Left ventricle myocardium inferior (tissue), 1 donor: ENCODE measurements at regions not wholly inside any gene's neighbourhood (a gene's known extent, or its start where the extent isn't known, plus 50 kb on each side); places are given as distances from the start of the nearest gene placed in this dataset.

ENCODE experiments used
- DNase-seq: peaks from one replicate; pipeline ENCODE4 v3.0.0-alpha.2; 2020
- H3K27ac ChIP-seq: fragments of 200-600 bp; replicated peaks from 2 replicates; pipeline ENCODE4 v1.8.0; 2021
- H3K27me3 ChIP-seq: fragments of 200-600 bp; 2 replicates; pipeline ENCODE4 v1.8.0; 2021; ENCODE audit warnings: low read depth
- H3K36me3 ChIP-seq: fragments of 200-600 bp; 2 replicates; pipeline ENCODE4 v1.8.0; 2021
- H3K4me1 ChIP-seq: fragments of 200-600 bp; 2 replicates; pipeline ENCODE4 v1.8.0; 2021
- H3K4me3 ChIP-seq: fragments of 200-600 bp; 2 replicates; pipeline ENCODE4 v1.8.0; 2021; ENCODE audit warnings: mild to moderate bottlenecking, moderate library complexity
- H3K9me3 ChIP-seq: fragments of 200-600 bp; replicated peaks from 2 replicates; pipeline ENCODE4 v1.8.0; 2021
- CTCF ChIP-seq: fragments of 200-600 bp; IDR thresholded peaks from 2 replicates; pipeline ENCODE4 v1.8.0; 2021; ENCODE audit warnings: antibody characterized with exemption, mild to moderate bottlenecking, borderline replicate concordance
- intact Hi-C: fragments of 100-400 bp; cut with micrococcal nuclease; formaldehyde crosslinking; loops from one replicate; pipeline ENCODE4 v1.11.0; 2022
- donor health status: DM: no; HTN: yes; CAD: no; lungs with severe emphysema.

DNA sequence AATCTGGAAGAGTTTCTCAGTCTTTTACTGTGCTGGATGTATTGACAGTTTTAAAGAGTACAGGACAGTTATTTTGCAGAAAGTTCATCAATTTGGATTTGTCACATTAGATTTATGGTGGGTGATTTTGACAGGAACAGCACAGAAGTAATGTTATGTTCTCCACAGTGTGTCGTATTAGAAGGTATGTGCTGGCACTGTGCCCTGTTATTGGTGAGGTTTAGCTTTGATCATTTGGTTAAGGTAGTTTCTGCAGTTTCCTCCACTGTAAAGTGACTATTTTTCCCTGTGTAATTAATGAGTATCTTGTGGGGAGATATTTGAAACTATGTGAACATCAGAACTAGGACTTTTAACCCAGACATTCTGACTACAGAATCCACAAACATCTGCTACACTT is 308.5 kb upstream of the TBX3 start:
- intact Hi-C loops: no loop called here
- no peak for TF ChIP-seq CTCF
- Histone ChIP-seq H3K4me3 (no peak overlapping the region), H3K36me3 (no peaks in the 10 kb centered on the region), H3K27ac (no peak overlapping the region), H3K9me3 (peaks cover 9% of the 10 kb centered on the region), H3K4me1 (no peaks in the 10 kb centered on the region), H3K27me3 (peaks cover 10% of the 10 kb centered on the region)
- no peak for DNase-seq

- Histone ChIP-seq H3K4me3 (no peak overlapping the region), H3K27me3 (peaks cover 10% of the 10 kb centered on the region), H3K36me3 (no peaks in the 10 kb centered on the region), H3K9me3 (peaks cover 1% of the 10 kb centered on the region), H3K27ac (no peak overlapping the region), H3K4me1 (no peaks in the 10 kb centered on the region)
- no peak for TF ChIP-seq CTCF
- intact Hi-C loops: no loop called here
- no peak for DNase-seq
Measured at GRCh38 chr12:114990381-114990780, 306.4 kb upstream of the TBX3 start.

DNA sequence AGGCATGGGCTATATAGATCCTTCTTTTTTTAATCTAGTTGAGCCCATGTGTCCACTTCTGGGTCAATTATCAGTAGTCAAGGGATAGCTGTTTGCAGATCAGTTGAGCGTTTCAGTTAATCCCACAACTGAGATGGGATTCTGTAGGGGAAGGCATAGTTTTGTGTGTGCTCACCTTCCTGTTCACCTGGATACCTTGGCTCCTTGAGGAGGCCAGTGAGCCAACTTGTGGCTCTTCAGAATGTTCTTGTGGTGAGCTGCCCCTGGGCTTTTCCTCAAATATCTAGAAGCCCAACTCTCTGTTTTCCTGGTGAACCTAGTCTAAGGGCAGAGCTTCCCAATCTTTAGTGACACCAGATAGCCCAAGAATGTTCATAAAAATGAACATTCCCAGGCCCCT is 302.9 kb upstream of the TBX3 start:
- H3K27ac ChIP-seq: no peak overlapping the region
- peaks cover 10% of the 10 kb centered on the region for H3K27me3 ChIP-seq
- H3K4me1 ChIP-seq: no peaks in the 10 kb centered on the region
- DNase-seq: no peak
- peaks cover 8% of the 10 kb centered on the region for H3K9me3 ChIP-seq
- intact Hi-C loops: no loop called here
- no peaks in the 10 kb centered on the region for H3K36me3 ChIP-seq
- no peak overlapping the region for H3K4me3 ChIP-seq
- no peak for TF ChIP-seq CTCF

- intact Hi-C loops: no loop called here
- no peaks in the 10 kb centered on the region for H3K4me1 ChIP-seq
- H3K36me3 ChIP-seq: no peaks in the 10 kb centered on the region
- H3K27me3 ChIP-seq: peaks cover 10% of the 10 kb centered on the region
- DNase-seq: no peak
- no peak overlapping the region for H3K4me3 ChIP-seq
- H3K27ac ChIP-seq: no peak overlapping the region
- no peak for TF ChIP-seq CTCF
- H3K9me3 ChIP-seq: peaks cover 8% of the 10 kb centered on the region
Measured at GRCh38 chr12:114986178-114986714, 302.3 kb upstream of the TBX3 start.

DNA sequence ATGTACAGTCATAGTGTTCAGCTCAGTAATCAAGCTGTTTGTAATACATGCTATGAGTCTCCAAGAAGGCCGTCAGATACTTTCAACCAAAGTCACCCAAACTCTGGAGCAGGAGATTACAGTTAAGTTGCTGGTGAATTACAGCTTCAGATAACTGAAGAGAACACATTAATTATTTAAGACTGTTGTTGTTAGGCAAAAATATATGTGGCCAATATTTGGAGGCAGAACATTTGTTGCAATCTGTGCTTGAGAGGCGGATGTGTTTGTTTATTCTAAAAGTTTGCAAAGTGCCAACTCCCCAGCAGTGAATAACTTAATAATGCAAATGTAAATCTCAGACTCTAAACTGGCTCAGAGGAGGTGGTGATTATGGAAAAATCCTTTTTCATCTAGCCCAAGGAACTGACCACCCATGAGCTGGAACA is 300.7 kb upstream of the TBX3 start:
- intact Hi-C loops: no loop called here
- H3K4me3 ChIP-seq: no peak overlapping the region
- H3K9me3 ChIP-seq: peaks cover 8% of the 10 kb centered on the region
- no peak for TF ChIP-seq CTCF
- DNase-seq: no peak
- no peaks in the 10 kb centered on the region for H3K4me1 ChIP-seq
- peaks cover 9% of the 10 kb centered on the region for H3K27me3 ChIP-seq
- H3K36me3 ChIP-seq: no peaks in the 10 kb centered on the region
- no peak overlapping the region for H3K27ac ChIP-seq
